H7 (cell line): ENCODE measurements at regions not wholly inside any gene's neighbourhood (a gene's known extent, or its start where the extent isn't known, plus 50 kb on each side); places are given as distances from the start of the nearest gene placed in this dataset.

Source experiments
- DNase-seq: peaks from one replicate; pipeline ENCODE4 v3.0.0; 2012
- H3K27me3 ChIP-seq: 2 replicates; pipeline ENCODE4 v1.6.0; 2011; ENCODE audit warnings: mild to moderate bottlenecking, low read length; ENCODE audit not compliant: control insufficient read depth, insufficient read depth
- H3K36me3 ChIP-seq: replicated peaks from 2 replicates; pipeline ENCODE4 v1.5.1; 2011; ENCODE audit warnings: low read length; ENCODE audit not compliant: control insufficient read depth, insufficient read depth
- H3K4me3 ChIP-seq: 2 replicates; pipeline ENCODE4 v1.5.1; 2011; ENCODE audit warnings: low read depth, mild to moderate bottlenecking, control low read depth, low read length, moderate library complexity; ENCODE audit not compliant: insufficient read depth

DNA sequence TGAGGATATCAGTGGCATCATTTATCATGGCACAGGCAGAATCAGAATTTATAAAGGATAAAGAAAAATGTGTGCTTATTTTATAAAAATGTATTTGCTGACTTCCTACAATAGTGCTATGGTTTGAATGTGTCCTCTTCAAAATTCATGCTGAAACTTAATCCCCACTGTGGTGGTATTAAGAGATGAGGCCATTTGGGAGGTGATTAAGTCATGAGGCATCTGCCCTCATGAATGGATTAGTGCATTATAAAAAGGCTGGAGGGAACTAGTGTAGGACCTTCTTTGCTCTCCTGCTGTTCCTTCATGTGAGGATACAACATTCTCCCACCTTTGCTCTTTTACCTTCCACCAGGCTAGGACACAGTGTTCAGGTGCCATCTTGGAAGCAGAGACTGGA is 212.8 kb downstream of the RFC3 start:
- no peak for DNase-seq
- H3K36me3 ChIP-seq, result no peaks in the 10 kb centered on the region
- no peaks in the 10 kb centered on the region for H3K27me3 ChIP-seq
- no peak overlapping the region for H3K4me3 ChIP-seq

DNA sequence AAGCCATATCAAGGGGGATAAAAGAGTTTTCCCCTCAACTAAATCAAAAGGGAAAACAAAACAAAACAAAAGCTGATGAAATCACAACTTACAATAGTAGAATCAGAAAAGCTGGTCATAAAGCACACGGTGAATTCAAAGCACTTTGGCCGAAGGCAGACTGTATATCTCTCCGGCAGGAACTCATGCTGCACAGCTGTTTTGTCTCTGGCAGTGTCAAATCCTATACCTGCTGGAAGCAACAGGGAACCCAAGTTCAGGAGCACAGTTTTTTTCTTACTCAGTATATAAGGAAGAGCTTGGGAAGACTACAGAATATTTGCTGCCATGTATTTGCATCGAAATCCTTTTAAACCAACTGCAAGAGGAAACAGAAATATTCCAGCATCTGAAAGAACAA is 213.7 kb downstream of the RFC3 start:
- no peaks in the 10 kb centered on the region for H3K27me3 ChIP-seq
- no peak overlapping the region for H3K4me3 ChIP-seq
- no peak for DNase-seq
- no peaks in the 10 kb centered on the region for H3K36me3 ChIP-seq

- no peaks in the 10 kb centered on the region for H3K27me3 ChIP-seq
- DNase-seq, result no peak
- no peak overlapping the region for H3K4me3 ChIP-seq
- H3K36me3 ChIP-seq, result no peaks in the 10 kb centered on the region
Measured at GRCh38 chr13:34034411-34034810, 216.5 kb downstream of the RFC3 start.

GRCh38 chr13:34035178-34035577 is 217.2 kb downstream of the RFC3 start:
- Histone ChIP-seq H3K4me3 (no peak overlapping the region), H3K27me3 (no peaks in the 10 kb centered on the region), H3K36me3 (no peaks in the 10 kb centered on the region)
- DNase-seq, result no peak

DNA sequence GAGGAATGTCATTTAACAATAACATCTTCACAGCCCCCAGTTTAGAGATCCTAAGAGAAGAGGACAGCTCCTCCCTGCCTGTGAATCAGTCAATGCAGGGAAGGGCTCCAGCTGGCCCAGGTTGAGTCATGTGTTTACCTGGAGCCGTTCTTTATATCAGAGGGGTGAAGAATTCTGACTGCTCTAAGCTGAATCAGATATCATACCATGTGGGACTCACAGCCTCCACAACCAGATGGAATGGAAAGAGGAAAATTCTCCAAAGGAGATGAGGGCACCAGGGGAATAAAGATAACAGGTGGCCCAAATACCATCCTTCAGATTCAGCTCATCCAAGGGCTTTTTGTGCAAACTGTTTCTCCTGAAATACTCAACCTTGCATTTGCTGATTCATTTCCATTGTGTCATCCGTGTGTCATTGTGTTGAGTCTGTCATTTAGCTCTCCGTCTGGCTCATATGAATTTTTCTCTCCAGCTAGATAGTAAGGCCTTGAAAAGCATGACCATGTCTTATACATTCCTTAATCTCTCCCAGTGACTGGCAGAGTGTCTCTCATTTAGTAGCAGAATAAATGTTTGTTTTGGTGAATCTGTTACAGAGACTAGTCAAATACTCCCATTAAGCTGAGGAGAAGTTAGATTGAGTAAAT is 217.9 kb downstream of the RFC3 start:
- Histone ChIP-seq H3K36me3 (no peaks in the 10 kb centered on the region), H3K4me3 (no peak overlapping the region), H3K27me3 (no peaks in the 10 kb centered on the region)
- no peak for DNase-seq

GRCh38 chr13:34037636-34038540 is 219.9 kb downstream of the RFC3 start:
- no peaks in the 10 kb centered on the region for H3K36me3 ChIP-seq
- DNase-seq, result no peak
- no peak overlapping the region for H3K4me3 ChIP-seq
- H3K27me3 ChIP-seq, result no peaks in the 10 kb centered on the region

DNA sequence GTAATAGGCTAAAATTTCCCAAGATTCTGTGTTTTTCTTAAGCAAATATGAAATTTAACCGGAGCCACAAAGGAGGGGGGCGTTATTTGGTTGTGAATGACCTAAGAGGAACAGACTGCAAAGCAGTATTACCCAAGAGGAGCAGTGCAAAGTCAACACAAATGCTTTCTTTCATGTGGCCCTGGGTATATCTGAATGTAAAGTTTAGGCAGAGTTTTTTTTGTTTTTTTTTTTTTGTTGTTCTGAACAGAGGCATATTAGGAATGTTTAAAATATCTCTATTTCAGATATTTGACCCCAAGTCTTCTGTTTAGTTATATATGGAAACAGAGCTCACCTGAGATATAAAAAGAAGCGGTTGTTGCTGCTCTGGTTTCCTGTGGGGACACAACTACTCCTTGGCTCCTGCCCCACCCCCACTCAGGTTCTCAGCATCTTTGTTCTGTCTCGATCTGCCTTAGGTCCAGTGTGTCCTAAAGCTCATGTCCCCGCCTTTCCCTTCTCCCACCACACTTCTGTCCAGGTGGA is 220.7 kb downstream of the RFC3 start:
- Histone ChIP-seq H3K36me3 (no peaks in the 10 kb centered on the region), H3K27me3 (no peaks in the 10 kb centered on the region), H3K4me3 (no peak overlapping the region)
- no peak for DNase-seq

- H3K36me3 ChIP-seq, result no peaks in the 10 kb centered on the region
- no peak overlapping the region for H3K4me3 ChIP-seq
- no peak for DNase-seq
- H3K27me3 ChIP-seq, result no peaks in the 10 kb centered on the region
Measured at GRCh38 chr13:34039678-34040077, 221.7 kb downstream of the RFC3 start.

DNA sequence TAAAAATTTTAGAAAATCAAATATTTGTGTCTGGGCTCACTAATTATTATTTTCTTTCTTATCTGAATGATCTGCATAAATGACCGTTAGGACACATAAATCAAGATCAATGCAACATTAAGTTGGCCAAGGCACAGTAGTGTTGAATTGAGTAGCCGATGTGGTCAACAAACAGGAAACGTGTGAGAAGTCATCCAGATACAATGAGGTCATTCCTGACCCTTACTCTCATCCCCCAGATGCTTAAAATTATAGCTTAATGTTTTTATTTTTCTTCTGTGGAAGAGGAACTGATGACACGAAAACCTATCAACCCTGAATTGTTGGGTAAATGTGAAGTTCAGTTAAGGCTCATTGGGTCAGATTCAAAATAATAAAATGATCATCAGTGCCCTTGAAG is 222.9 kb downstream of the RFC3 start:
- no peak for DNase-seq
- Histone ChIP-seq H3K4me3 (no peak overlapping the region), H3K27me3 (no peaks in the 10 kb centered on the region), H3K36me3 (no peaks in the 10 kb centered on the region)

GRCh38 chr13:34044041-34044440 is 226.1 kb downstream of the RFC3 start:
- no peaks in the 10 kb centered on the region for H3K36me3 ChIP-seq
- no peak overlapping the region for H3K4me3 ChIP-seq
- no peaks in the 10 kb centered on the region for H3K27me3 ChIP-seq
- no peak for DNase-seq

DNA sequence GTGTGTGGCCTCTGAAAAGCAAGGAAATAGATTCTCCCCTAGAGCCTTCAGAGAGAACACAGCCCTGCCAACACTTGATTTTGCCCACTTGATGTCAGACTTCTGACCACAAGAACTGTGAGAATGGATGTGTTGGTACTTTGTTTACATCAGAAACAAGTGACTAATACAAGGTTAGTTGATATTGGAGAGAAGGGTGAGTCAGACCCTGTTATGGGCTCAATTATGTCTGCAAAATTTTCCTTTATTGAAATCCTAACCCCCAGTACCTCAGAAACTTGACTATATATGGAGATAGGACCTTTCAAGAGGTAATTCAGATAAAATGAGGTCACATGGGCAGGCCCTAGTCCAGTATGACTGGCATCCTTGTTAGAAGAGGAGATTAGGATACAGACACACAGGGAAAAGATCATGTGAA is 226.7 kb downstream of the RFC3 start:
- no peaks in the 10 kb centered on the region for H3K27me3 ChIP-seq
- H3K4me3 ChIP-seq, result no peak overlapping the region
- DNase-seq, result no peak
- H3K36me3 ChIP-seq, result no peaks in the 10 kb centered on the region

DNA sequence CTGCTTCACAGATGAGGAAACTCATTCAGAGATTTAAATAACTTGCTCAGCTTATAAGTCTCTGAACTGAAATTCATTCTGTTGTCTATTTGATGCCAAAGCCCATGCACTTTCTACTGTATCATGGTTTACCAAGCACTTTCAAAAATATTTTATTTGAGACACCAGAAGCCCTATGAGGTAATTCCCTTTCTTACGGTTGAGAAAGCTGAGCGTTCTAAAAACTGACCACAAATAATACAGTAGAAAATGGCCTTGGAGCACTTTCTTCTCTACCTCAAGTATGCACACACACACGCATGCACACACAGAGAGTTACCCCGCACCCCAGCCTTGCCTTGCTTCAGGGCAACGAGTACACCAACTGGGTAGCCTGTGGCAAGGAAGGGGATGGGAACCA is 228.5 kb downstream of the RFC3 start:
- no peak for DNase-seq
- H3K27me3 ChIP-seq, result no peaks in the 10 kb centered on the region

GRCh38 chr13:34048652-34049051 is 230.7 kb downstream of the RFC3 start:
- Histone ChIP-seq H3K27me3 (no peaks in the 10 kb centered on the region), H3K4me3 (no peak overlapping the region)

More for the DNA sequence above, 228.5 kb downstream of the RFC3 start:
- H3K4me3 ChIP-seq, result no peak overlapping the region
- H3K36me3 ChIP-seq, result no peaks in the 10 kb centered on the region

DNA sequence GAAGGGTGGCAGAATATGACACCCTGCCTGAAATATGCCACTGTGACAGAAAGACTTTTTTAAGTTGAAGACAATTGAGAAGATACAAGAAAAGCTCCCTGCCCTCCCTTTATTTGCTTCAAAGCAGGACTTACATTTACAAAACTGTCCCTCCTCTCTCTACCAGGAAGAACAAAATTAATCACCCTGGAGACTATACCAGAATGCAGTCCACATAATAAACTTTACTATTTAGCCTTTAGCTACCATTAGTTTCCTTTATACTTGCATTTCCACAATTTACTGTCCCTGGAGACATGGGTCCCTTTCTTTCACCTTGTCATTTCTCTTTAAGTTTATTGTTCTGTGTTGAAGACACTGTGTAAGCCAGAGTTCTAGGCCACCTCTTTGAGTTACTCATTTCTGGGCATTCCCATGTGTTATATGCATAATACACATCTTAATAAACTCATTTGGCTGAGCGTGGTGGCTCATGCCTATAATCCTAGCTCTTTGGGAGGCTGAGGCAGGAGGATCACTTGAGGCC is 238.8 kb downstream of the RFC3 start:
- Histone ChIP-seq H3K4me3 (no peak overlapping the region), H3K36me3 (no peaks in the 10 kb centered on the region), H3K27me3 (no peaks in the 10 kb centered on the region)
- DNase-seq, result no peak

More at GRCh38 chr13:34048652-34049051, 230.7 kb downstream of the RFC3 start:
- DNase-seq, result no peak
- no peaks in the 10 kb centered on the region for H3K36me3 ChIP-seq
